ENCODE measurements at regions not wholly inside any gene's neighbourhood (a gene's known extent, or its start where the extent isn't known, plus 50 kb on each side); places are given as distances from the start of the nearest gene placed in this dataset.

GRCh38 chr3:101081446-101081845, 88.2 kb upstream of the ABI3BP start:
- no peak for DNase-seq

GRCh38 chr3:101077361-101078011, 84.3 kb upstream of the ABI3BP start:
- no peak for DNase-seq

DNA sequence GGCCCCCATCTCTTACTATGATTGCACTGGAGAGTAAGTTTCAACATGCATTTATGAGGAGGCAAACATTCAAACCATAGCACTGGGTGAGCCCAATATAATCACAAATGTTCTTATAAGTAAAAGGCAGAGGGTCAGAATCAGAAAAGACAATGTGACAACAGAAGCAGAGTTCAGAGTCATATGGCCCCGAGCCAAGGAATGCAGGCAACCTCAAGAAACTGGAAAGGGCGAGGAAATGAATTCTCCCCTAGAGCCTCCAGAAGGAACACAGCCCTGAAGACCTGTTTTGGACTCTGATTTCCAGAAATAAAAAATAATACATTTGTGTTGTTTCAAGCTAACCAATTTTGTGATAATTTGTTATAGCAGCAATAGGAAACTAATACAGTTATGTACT, 81.3 kb upstream of the ABI3BP start:
- no peak for DNase-seq

- DNase-seq, result no peak
These were observed 79.1 kb upstream of the ABI3BP start for GRCh38 chr3:101072300-101072699.

DNA sequence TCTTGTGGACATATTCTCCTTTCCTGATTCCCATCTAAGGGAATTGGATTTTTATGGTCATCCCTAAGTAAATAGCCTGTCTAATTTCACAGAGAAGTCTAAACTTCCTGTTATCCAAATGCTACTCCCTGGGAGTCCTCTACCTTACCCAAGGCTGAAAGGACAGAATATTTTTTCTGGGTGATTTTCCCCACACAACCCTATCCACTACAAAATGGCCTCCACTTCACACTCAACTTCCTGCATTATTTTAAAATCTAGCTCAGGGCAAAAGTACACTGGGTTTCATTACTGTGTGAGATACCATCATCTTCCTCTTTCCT, 77.5 kb upstream of the ABI3BP start:
- no peak for DNase-seq

DNA sequence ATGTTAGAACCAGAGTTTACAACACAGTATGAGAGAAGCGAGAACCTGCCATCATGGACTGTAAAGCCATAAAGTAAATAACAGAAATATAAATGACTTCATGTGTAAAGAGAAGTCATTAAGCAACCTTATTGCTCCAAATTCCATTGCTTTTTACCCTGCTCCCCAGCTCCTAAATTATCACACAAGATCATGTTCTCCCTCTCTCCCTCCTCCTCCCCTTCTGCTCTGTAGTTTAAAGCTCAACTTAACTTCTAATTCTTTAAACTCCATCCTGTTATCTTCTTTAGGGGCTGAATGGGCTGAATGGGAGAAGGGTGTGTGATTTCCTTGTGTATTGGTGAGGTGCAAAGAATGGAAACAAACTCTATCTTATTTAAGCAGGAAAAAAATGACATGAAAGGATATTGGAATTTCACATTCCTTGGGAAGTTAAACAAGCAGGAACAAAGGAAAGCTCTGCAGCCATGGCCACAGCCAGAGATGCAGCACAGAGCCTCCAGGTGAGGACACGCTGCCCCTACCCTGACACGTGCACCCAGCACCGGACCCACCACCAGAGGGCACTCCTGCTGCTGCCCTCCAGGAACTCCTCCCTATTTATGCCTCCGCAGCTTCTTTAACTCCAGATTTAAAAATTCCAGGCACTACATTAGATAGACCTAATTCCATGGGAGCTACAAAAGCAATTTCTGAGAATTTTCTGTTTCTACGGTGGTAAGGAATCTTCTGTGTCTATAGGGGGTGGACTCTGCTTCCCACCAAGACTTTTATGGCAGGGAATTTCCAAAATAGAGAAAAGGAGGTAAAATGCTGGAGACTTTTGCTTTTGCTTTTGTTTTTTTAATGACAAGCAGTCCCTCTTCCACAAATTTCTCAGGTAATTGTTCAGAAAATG, 76.9 kb upstream of the ABI3BP start:
- peak; percentile 10 for DNase-seq

GRCh38 chr3:101068876-101069606, 75.8 kb upstream of the ABI3BP start:
- no peak for DNase-seq

DNA sequence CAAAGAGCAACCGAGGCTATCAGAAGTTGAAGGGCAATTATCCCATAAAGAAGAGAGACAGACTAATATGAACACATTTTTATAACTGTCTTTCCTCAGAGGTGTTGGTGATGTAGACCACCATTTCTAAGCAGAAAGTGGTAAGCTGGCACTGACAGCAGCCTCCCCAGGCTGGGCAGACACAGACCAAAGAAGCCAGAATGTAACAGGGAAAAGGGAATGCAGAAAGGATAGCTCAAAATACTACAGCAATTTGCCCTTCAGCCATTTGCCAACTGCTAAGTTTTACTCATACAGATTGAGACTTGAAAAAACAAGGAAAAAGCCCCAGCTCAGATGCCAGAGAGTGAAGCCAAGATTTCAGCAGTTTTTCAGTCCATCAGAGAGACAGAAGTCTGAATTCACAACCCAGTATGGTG, 73.5 kb upstream of the ABI3BP start:
- no peak for DNase-seq

GRCh38 chr3:101065962-101066361, 72.7 kb upstream of the ABI3BP start:
- no peak for DNase-seq

- DNase-seq, result no peak
These were observed 70.2 kb upstream of the ABI3BP start for GRCh38 chr3:101063401-101063800.

DNA sequence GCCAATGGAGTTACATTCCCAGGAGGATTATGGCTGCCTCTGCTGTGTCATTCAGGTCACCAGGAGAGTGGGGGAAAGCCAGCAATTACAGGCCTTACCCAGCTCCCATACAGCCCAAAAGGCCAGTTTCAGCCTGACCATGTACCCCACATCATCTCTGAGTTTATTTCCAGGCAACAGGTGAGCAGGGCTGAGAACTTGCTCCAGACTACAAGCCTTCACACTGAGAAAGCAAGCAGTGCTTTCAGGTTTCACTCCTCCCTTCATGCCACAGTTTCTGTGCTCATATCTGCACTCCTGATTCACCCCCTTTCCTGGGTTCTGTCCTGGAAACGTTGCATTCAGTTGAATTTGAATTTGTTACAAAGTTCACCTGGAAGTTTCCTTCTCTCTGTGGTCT, 68.1 kb upstream of the ABI3BP start:
- DNase-seq, result no peak

GRCh38 chr3:101050866-101051265, 57.6 kb upstream of the ABI3BP start:
- no peak for DNase-seq

GRCh38 chr3:101050046-101050445, 56.8 kb upstream of the ABI3BP start:
- DNase-seq, result no peak

DNA sequence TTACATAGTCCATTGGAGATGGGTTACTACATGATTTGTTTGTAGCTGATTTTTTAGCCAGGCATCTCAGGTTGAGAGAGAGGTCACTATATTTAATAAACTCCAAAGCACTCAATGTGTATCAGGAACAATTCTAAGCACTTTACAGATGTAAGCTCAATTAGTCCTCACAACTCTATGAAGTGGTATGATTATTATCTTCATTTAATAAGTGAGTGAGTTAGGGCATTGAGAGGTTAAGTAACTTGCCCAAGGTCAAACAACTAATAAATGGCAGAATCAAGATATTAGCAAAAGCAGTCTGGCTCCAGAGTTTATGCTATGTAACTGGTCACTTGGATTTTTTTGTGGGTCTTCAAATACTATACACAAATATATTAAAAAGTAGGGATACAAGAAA, 56.3 kb upstream of the ABI3BP start:
- no peak for DNase-seq

DNA sequence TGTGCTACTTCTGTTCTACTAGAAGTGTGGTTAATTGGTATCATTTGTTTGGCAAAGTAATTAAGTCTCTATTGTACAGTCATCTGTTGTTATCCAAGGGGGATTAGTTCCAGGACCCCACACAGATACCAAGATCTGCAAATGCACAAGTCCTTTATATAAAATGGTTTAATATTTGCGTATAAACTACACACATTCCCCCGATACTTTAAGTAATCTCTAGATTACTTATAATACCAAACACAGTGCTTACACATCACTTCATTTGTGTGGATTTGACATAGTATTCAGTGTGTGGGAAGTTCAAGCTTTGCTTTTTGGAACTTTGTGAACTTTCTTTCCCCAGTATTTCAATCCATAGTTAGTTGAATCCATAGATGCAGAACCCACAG, 50.5 kb upstream of the ABI3BP start:
- no peak for DNase-seq

DNA sequence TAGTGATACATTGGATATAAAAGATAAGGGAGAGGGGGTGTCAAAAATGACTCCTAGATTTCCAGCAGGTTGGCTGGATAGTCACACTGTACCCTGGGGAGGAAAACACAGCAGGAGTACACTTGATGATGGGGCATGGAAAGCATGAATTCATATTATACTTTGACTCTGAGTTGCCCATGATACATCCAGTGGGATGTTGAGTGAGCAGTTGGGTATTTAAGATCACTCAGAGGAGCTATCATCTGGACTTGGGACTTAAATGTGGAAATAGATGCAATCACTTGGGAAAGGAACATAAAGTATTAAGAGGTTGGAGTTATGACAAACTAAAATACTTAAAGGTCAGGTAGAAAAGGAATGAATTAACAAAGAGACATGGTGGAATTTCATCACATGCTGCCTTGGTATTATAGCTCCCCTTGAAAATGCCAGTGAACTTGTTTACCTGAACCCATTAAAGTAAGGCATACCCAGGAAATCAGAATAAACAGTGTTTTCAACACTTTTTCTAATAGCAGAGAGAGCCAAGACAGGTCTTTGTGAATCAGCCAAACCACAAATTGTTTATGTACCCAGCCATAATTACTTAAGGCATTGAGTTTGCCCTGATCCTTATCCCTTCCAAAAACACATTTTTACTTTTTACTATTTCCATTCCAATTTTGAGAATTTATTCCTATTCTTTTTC, 49.9 kb upstream of the ABI3BP start:
- no peak for DNase-seq

Measured in NCI-H526 treated with DMSO at 0.1 percent for 48 hours (cell line).